Prostate gland (tissue), 2 donors: ENCODE measurements at regions not wholly inside any gene's neighbourhood (a gene's known extent, or its start where the extent isn't known, plus 50 kb on each side); places are given as distances from the start of the nearest gene placed in this dataset.

Experiments used
- DNase-seq: peaks from one replicate; pipeline ENCODE4 v3.0.0-alpha.2; 2019; ENCODE audit warnings: low spot score
- H3K27ac ChIP-seq, 2 donors: fragments of 200-600 bp; sonication (generic); 2 replicates each; pipeline ENCODE4 v1.5.1; 2017 to 2019
- H3K27me3 ChIP-seq: fragments of 200-600 bp; sonication (generic); replicated peaks from 2 replicates; pipeline ENCODE4 v1.5.1; 2019; ENCODE audit not compliant: insufficient read depth
- H3K36me3 ChIP-seq, 2 donors: fragments of 200-600 bp; sonication (generic); 1 replicate in 1 of 2; 2 replicates in 1 of 2; pipeline versions ENCODE4 v1.5.1 to v1.8.1; 2017 to 2019
- H3K4me1 ChIP-seq: fragments of 200-600 bp; sonication (generic); replicated peaks from 2 replicates; pipeline ENCODE4 v1.5.1; 2019
- H3K4me3 ChIP-seq, 2 donors: fragments of 200-600 bp; sonication (generic); 2 replicates each; pipeline ENCODE4 v1.5.1; 2017 to 2019
- H3K9me3 ChIP-seq: fragments of 200-600 bp; sonication (generic); 2 replicates; pipeline ENCODE4 v1.5.1; 2017
- CTCF ChIP-seq, 4 experiments: fragments of 200-600 bp in 2 of 4; fragments of 450-650 bp in 2 of 4; sonication (generic) in 2 of 4; IDR thresholded peaks; 1 replicate in 3 of 4; 2 replicates in 1 of 4; pipeline ENCODE4 v1.5.1; 2016 to 2019; ENCODE audit warnings: antibody characterized with exemption in 4 of 4, mild to moderate bottlenecking in 2 of 4, moderate library complexity in 2 of 4
- POLR2A ChIP-seq: fragments of 450-650 bp; IDR thresholded peaks from one replicate; pipeline ENCODE4 v1.6.1; 2016; ENCODE audit warnings: antibody characterized with exemption, mild to moderate bottlenecking
- POLR2AphosphoS5 ChIP-seq: sonication (generic); formaldehyde crosslinking; IDR thresholded peaks from one replicate; pipeline ENCODE4 v1.6.1; 2017; ENCODE audit warnings: antibody characterized with exemption
- WGBS: methylation state at CpG from one replicate; pipeline ENCODE4 v1.1.5; 2018; 5-methylcytosine and 5-hydroxymethylcytosine counted together
- intact Hi-C: fragments of 100-400 bp; cut with DNase I; formaldehyde crosslinking; loops from one replicate; pipeline ENCODE4 v1.14.2; 2022

DNA sequence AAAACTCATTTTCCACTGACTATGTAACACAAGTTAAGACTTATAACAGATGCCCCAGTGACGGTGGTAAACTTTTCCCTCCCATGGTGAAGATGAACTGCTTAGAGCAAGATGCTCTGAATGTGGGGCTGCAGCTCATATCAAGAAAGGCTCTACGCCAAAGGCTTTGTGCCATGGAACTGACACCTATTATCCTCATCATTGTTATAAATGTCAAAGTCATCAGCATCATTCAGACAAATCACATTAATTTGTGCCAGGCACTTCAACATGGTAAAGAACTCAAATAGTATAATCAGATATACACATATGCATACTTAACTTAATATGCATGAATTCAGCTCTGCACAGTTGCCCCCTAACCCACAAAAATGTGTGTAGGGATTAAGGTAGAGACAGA lies 305.9 kb upstream of the ATP10B start:
- intact Hi-C loops: no loop called here
- Histone ChIP-seq H3K9me3 (no peaks in the 10 kb centered on the region), H3K27ac (no peak overlapping the region), H3K36me3 (no peaks in the 10 kb centered on the region), H3K27me3 (no peaks in the 10 kb centered on the region), H3K4me1 (no peaks in the 10 kb centered on the region), H3K4me3 (no peak overlapping the region)
- no peak for DNase-seq
- WGBS: 76% methylated on average over 2 of the region's 2 CpGs
- TF ChIP-seq POLR2A (no peak), POLR2AphosphoS5 (no peak), CTCF (IDR thresholded peaks at IDR 0.05) (no peak)

DNA sequence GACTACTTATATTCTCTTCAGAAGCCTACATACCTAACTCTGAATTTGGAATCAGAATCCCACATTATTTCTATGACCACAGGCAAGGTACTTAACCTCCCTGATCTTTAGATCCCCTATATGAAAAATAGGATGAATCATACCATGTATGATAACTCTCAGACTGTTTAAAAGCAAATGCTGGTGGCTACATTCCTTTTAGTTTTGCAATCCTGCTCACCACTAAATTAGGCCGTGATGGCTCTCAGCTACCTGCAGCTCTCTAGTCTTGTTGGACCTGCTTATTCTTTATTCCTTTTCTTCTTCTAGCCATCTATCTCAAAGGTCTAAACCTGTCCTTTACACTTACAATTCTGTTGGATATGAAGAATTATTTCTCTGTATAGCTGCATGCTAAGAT lies 303.4 kb upstream of the ATP10B start:
- Histone ChIP-seq H3K27ac (no peak overlapping the region), H3K4me3 (no peak overlapping the region), H3K36me3 (no peaks in the 10 kb centered on the region), H3K27me3 (no peaks in the 10 kb centered on the region), H3K4me1 (no peaks in the 10 kb centered on the region), H3K9me3 (no peaks in the 10 kb centered on the region)
- intact Hi-C loops: no loop called here
- TF ChIP-seq POLR2AphosphoS5 (no peak), CTCF (IDR thresholded peaks at IDR 0.05) (no peak), POLR2A (no peak)
- WGBS: 85% methylated on average over 1 of the region's 1 CpG
- DNase-seq: no peak

DNA sequence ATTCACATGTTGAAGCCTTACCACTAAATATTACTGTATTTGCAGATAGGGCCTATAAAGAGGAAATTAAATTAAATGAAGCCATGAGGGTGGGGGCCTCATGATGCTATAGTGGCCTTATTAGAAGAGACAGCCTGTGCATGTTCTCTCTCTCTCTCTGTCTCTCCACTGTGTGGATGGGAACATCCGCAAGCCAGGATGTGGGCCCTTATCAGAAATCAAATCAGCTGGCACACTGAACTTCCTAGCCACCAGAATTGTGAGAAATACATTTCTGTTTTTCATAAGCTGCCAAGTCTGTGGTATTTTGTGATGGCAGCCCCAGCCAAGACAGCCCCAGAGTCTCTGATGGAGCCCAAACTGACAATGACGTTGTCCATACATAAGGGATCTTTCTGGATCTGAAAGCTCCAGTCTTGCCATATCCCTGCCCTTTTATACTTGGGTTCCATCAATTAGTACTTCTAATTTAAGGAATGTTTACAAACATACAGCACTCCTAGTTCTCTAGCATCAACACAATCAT lies 300.5 kb upstream of the ATP10B start:
- TF ChIP-seq POLR2AphosphoS5 (no peak), CTCF (IDR thresholded peaks at IDR 0.05) (no peak), POLR2A (no peak)
- H3K27me3 ChIP-seq: no peaks in the 10 kb centered on the region
- DNase-seq: no peak
- H3K4me1 ChIP-seq: no peaks in the 10 kb centered on the region
- H3K36me3 ChIP-seq: no peaks in the 10 kb centered on the region
- H3K27ac ChIP-seq: no peak overlapping the region
- H3K9me3 ChIP-seq: no peaks in the 10 kb centered on the region
- 58% methylated on average over 2 of the region's 2 CpGs for WGBS
- intact Hi-C loops: no loop called here
- H3K4me3 ChIP-seq: no peak overlapping the region

- 47% methylated on average over 2 of the region's 2 CpGs for WGBS
- no peak overlapping the region for H3K4me3 ChIP-seq
- H3K27ac ChIP-seq: no peak overlapping the region
- intact Hi-C loops: no loop called here
- no peaks in the 10 kb centered on the region for H3K27me3 ChIP-seq
- H3K9me3 ChIP-seq: no peaks in the 10 kb centered on the region
- H3K4me1 ChIP-seq: no peaks in the 10 kb centered on the region
- DNase-seq: no peak
- no peaks in the 10 kb centered on the region for H3K36me3 ChIP-seq
- TF ChIP-seq POLR2A (no peak), POLR2AphosphoS5 (no peak), CTCF (IDR thresholded peaks at IDR 0.05) (no peak)
Measured at GRCh38 chr5:161150441-161150988, 298.5 kb upstream of the ATP10B start.

- no peaks in the 10 kb centered on the region for H3K9me3 ChIP-seq
- no peak overlapping the region for H3K4me3 ChIP-seq
- TF ChIP-seq POLR2A: no peak
- no peak for TF ChIP-seq CTCF (IDR thresholded peaks at IDR 0.05)
- TF ChIP-seq POLR2AphosphoS5: no peak
- H3K36me3 ChIP-seq: no peaks in the 10 kb centered on the region
- no peak for DNase-seq
- H3K27ac ChIP-seq: no peak overlapping the region
- H3K4me1 ChIP-seq: no peaks in the 10 kb centered on the region
- intact Hi-C loops: no loop called here
- H3K27me3 ChIP-seq: no peaks in the 10 kb centered on the region
Measured at GRCh38 chr5:161149078-161149477, 297.1 kb upstream of the ATP10B start.
